Ammon's horn (tissue), 1 donor: ENCODE measurements at regions not wholly inside any gene's neighbourhood (a gene's known extent, or its start where the extent isn't known, plus 50 kb on each side); places are given as distances from the start of the nearest gene placed in this dataset.
"Not testable (repeated sequence)": the region's sequence is repeated elsewhere in the genome, so short reads cannot be mapped to it uniquely, and the experiment has no call there.

Source experiments
- DNase-seq: peaks from one replicate; pipeline ENCODE4 v3.0.0-alpha.2; 2016; ENCODE audit warnings: low spot score

DNA sequence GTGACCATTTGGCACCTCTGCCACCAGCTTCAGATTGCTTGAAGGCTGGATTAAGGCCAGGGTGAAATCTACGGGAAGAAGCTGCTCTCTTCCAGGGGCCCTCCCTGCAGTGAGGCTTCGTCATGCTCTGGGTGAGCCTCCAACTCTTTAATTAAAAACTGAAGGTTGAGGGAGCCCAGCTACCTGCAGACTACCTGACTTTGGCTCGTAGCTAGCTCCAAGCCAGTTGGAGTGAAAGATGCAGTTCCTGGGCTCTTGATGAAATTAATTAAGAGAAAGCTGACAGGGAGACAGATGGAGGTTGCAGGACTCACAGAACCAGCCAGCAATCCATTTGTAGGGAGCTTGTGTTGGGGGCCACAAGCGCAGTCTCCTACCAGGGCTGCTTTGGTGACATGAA, 168.5 kb upstream of the SFSWAP start:
- no peak for DNase-seq

DNA sequence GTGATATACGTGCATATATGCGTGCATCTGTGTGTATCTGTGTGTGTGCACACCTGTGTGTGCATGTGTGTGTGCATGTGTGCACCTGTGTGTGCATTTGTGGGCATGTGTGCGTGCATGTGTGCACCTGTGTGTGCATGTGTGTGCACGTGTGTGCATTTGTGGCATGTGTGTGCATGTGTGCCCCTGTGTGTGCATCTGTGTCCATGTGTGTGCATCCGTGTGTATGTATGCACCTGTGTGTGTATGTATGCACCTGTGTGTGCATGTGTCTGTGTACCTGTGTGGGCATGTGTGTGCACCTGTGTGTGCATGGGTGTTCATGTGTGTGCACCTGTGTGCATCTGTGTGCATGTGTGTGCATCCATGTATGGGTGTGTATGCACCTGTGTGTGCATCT, 167.8 kb upstream of the SFSWAP start:
- no peak for DNase-seq

DNA sequence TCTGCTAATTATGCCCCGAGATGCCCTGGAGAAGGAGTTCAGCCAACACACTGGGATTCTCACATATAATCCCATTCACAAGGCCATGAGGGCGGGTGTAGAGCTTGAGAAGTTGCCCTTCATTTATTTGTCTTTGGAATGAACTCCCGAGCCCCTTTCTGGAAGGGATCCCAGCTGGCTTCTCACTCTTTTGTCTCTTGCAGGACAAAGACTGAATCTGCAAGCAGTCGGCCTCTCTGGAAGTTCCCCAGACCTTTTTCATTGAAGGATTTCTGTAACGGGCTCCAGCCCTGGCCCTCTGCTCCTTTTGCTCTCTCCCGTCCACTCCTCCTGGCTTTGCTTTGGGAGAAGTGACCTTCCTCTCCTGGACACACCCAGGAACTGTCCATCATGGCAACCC, 163.3 kb upstream of the SFSWAP start:
- DNase-seq: no peak

DNA sequence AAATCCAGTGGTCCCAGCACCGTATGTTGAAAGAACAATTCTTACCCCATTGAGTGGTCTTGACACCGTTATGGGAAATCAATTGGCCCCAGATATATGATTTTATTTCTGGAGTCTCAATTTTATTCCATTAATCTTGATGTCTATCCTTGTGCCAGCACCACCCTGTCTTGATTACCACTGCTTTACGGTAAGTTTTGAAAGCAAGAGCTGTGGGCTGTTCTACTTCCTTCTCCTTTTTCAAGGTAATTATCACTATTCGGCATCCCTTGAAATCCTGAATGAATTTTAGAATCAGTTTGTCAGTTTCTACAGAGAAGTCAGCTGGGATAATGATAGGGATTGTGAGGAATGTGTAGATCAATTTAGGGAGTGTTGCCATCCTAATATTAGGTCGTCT, 160.8 kb upstream of the SFSWAP start:
- no peak for DNase-seq

DNA sequence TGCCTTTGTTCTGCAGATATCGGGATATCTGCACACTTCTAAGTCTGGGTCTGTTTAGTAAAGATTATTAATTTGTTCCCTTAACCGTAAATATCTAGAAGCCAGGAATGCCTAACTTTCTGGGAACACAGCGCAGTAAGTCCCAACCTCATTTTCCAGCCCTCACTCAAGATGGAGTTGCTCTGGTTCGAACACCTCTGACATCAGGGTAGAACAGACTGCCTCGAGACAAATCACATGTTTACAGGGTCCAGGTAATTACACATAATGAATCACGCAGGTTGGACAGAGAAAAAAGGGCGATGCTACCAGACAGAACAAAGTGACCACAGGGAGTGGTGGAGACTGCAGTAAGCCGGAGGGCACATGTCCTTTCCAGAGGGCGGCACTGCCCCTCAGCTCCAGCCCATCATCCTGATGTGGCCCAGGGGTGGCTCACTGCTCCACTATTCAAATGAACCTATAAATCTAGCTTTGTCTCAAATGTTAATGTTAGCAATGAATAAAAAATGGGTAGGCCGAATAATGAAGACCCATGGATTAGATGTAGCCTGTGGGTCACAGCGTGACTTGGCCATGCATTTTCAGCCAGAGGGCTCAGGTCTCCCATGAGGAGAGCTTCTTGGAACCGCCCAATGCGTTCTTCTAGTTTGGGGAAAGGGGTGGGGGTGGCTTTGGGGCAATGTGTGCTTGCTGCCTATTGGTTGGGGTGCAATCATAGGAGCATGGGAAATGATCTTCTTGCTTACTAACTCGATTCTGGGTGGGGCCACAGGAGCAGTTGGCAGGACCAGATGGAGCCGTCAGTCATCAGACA, 159.0 kb upstream of the SFSWAP start:
- DNase-seq: no peak

- no peak for DNase-seq
Measured at GRCh38 chr12:131552492-131552863, 158.4 kb upstream of the SFSWAP start.

GRCh38 chr12:131553096-131553777, 157.7 kb upstream of the SFSWAP start:
- DNase-seq: no peak

DNA sequence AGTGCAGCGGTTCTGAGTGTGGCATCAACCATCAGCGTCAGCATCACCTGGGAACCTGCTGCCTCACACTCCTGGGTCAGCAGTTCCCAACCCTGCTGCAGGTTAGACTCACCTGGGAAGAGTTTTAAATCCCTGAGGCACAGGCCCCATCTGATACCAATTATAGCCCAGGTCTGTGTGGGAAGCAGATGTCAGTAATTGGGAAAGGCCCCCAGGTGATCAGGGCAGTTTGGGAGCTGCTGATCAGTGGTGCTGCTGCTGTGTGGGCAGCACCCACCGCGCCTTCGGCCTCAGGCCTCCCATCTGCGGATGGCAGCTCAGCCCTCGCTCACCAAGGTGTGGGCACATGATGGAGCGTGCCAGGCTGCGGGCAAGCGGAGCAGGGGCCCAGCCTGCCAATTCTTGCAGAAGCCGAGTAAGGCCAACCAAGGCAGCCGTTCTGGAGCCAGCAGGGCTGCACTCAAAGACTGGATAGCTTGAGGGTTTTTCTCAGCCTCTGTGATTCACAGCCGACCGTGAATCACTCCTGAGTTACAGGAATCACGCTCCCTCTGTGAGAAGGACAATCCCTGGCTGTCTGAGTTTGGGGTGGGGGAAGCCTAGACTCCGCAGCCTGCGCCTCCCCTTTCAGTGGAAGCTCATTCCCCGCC, 155.6 kb upstream of the SFSWAP start:
- DNase-seq: no peak

GRCh38 chr12:131555866-131556265, 155.0 kb upstream of the SFSWAP start:
- DNase-seq: no peak

DNA sequence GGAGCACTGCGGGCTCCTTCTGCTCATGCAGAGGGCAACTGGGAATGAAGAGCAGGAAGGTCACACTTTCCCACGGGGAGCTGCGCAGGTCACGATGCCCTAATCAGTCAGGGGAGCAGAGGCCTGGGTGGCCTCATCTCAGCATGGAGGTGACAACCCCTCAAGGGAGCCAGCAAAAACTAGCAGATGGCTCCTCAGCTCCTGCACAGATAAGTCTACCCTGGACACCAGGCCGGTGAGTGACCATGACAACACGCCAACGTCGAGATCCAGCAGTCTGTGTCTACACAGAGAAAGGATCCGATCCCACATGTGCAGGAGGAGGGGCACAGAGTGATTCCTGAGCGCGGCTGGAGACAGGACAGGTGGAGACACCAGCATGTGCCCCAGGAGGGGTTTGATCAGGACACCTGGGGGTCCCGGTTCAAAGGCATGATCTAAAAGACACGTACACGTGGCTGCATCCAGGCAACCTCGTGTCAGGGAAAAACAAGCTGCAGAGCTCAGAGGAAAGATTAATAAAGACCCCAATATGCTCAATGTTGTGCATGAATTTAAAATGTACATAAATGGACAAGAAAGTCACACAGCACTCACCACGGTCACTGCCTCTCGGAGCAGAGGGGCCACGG, 153.7 kb upstream of the SFSWAP start:
- no peak for DNase-seq

GRCh38 chr12:131559517-131560516, 151.1 kb upstream of the SFSWAP start:
- no peak for DNase-seq

DNA sequence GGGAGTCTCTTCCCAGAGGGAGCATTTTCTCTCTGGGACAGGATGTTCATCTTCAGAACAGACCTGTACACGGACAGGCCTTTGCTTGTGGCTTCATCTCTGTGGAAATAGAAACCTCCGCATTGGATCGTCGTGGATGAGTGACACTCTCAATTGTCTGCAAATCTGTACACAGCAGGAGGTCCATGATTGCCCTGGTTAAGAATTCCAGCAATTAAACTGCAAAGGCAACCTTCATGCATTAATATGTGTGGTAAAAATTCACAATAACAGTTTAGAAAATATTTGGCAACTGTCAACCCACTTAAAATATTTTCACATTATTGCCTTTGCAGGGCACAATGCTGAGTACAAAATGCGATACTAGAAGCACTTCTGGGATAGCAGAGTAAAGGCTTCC, 149.8 kb upstream of the SFSWAP start:
- no peak for DNase-seq

DNA sequence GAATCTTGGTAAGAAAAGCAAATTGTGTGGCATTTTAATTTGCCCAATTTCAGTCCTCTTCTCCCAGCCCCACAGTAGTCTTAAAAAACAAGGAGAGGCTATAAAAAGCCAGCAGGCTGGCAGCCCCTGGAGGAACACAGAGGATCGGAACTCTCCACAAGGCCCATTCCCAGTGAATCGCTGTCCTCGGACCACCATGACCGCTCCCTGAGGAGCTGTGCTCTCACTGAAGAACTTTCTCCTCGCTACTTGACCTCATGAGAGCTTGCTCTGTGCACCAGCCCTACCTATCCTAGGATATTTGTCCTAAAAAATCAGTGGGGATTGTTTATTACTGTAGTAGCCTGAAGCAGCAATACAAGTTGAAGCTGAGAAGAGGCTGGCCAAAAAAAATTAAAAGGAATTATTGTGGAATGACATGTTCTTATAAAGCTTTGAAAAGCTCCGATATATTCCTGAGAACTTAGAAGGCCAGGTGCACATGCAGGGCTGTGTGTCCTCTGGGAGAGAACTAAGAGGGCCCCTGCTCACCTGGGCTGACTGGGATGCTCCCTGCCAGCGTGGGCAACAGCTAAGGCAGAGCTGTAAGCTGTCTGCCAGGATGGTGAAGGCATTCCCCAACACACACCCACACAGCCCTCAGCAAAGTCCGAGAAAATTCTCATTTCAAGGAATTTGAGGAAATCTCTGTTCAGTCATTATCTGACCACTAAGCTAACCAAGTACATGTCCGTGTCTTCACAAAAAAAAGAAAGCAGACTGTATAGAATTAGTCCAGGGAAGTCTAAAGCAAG, 148.8 kb upstream of the SFSWAP start:
- DNase-seq: no peak

DNA sequence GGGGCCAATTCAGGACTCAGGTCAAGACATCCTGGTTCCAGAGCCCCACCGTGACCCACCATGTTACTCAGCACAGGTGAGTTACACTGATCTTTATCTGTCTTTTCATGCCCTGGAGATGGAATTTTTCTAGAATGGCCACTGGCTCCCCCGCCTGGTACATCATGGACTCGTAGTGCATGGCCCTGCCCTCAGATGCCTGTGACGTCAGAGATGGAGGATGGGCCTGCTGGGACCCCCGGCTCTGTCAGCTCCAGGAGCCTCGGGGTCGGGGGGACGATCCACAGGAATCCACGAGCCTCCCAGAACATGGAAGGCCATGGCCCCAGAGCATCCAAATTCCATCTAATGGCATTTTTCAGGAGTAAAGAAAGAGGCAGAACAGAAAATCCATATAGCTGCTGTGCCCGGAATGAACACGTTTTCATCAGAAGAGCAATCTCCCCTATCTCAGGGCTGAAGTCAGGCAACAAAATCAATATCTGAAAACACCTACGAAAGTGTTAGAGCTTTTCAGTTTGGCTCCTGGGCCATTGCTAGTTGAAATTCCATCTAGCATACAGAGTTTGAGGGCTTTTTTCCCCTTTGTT, 146.7 kb upstream of the SFSWAP start:
- not testable (repeated sequence) for DNase-seq

DNA sequence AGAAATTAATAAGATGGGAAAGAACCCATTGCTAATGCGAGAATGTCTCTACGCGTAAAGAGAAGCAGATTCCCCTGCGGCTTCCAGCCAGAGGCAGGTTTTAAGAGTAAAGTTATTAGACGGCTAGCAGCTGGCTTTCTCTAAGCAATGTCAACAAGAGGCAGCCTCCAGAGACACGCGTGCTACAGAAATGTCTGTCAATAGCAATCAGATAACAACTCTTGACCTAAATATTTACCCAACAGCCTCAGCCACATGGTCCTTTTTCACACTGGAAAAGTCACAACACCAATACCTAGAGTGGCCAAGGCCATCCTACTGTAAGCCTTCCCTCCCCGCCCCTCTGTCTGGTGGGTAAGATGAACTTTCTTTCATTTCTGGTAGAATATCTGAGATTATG, 146.0 kb upstream of the SFSWAP start:
- DNase-seq: no peak

DNA sequence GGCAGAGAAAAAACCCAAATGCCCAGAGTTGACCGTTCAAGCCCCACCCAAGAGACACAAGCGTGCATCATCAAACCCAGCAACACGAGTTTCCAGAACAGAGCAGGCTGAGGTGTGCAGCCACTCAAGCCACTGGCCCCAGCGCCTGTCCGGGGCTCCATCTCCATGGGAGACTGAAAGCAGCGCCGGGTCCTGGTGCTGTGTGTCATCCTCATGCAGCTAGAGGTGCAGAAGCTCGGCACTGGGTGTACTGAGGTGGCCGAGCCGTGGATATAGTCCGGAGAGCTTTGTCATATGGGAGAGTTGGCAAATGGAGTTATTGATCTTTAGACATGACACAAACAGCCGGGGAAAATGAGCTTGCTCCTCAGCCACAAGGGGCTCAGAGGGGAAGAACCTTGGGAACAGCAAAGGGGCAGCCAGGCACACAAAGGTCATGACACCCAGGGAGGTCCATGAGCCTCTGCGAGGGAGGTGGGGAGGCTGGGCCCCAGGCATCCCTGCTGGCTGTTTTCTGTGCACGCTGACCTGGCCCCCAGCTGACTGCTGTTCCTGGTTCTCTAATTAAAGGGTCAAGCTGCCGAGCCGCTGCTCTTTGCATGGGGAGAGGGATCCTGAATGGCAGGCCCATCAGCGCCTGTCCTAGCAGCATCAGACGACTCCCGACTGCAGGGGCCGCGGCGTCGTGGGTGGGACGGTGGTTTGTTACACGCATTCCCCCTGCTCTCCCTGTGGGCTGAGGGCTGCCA, 145.4 kb upstream of the SFSWAP start:
- DNase-seq: no peak

DNA sequence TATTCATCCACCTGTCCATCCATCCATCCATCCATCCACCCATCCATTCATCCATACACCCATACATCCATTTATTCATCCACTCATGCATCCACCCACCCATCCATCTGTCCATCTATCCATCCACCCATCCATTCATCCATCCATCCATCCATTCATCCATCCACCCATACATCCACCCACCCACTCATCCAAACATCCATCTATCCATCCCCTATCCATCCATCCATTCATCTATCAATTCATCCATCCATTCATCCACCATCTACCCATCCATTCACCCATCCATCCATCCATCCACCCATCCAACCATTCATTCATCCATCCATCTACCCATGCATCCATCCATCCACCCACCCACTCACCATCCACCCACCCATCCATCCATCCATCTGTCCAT, 142.6 kb upstream of the SFSWAP start:
- no peak for DNase-seq

GRCh38 chr12:131570596-131570995, 140.3 kb upstream of the SFSWAP start:
- no peak for DNase-seq

DNA sequence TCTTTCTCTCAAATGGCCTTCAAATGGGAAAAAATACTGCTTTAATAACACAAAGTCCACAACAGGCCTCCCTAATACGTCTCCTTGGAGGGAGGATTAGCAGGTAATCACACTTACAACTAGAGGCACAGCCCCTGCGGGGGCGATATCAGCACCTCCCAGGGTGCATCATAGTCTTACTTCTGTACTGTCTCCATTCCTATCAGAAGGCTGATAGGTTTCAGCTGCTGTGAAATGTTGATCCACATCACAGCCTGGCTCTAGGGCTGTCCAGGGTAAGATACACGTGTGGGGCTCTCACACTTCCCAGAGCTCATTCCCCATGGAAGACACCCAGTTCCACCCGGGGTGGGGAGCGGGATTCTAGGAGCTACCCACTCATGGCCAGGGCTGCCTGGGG, 139.1 kb upstream of the SFSWAP start:
- DNase-seq: no peak

DNA sequence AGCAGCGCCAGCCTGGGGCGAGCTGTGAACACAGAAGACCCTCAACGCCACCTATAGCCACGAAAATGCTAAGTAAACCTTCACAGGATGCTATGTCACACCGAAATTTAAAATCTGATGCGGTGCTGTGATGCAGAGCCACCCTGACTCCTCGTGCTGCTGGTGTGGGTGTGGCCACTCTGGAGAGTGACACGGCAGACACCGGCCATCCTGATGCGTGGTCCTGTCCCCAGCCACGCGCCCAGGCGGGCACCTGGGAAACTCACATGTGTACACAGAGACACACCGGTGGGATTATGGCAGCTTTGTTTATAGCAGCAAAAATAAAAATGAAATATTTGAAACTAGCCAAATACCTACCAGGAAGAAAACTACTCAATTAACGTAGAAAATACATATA, 138.3 kb upstream of the SFSWAP start:
- no peak for DNase-seq
